ENCODE measurements at regions not wholly inside any gene's neighbourhood (a gene's known extent, or its start where the extent isn't known, plus 50 kb on each side); places are given as distances from the start of the nearest gene placed in this dataset.

GRCh38 chr16:55380485-55380884 is 56.5 kb downstream of the IRX6 start:
- ATAC-seq (ENCODE audit: low FRiP score) (no peak), DNase-seq (no peak)
- no peaks in the 10 kb centered on the region for H3K9me3 ChIP-seq (ENCODE audit: control insufficient read depth, low read length)
- H3K27ac ChIP-seq (ENCODE audit: low read depth in 1 of 2, low read length in 2 of 2): no peak overlapping the region
- H3K36me3 ChIP-seq (ENCODE audit: control insufficient read depth in 1 of 2, insufficient read depth in 2 of 2, low read length in 1 of 2): no peaks in the 10 kb centered on the region
- intact Hi-C loops (cut with DNase I): no loop called here
- H3K4me1 ChIP-seq (ENCODE audit: control insufficient read depth in 1 of 2, insufficient read depth in 2 of 2, low read length in 2 of 2): no peaks in the 10 kb centered on the region
- no peak overlapping the region for H3K4me3 ChIP-seq (ENCODE audit: low read length in 2 of 2)
- WGBS, 2 donors: 80 to 90% methylated on average over 7 of the region's 7 CpGs
- no peaks in the 10 kb centered on the region for H3K27me3 ChIP-seq (ENCODE audit: control insufficient read depth in 1 of 2, insufficient read depth in 2 of 2, low read length in 1 of 2)

GRCh38 chr16:55384288-55385247 is 60.6 kb downstream of the IRX6 start:
- Histone ChIP-seq H3K4me1 (ENCODE audit: control insufficient read depth in 1 of 2, insufficient read depth in 2 of 2, low read length in 2 of 2) (no peaks in the 10 kb centered on the region), H3K27me3 (ENCODE audit: control insufficient read depth in 1 of 2, insufficient read depth in 2 of 2, low read length in 1 of 2) (no peaks in the 10 kb centered on the region), H3K9me3 (ENCODE audit: control insufficient read depth, low read length) (no peaks in the 10 kb centered on the region), H3K36me3 (ENCODE audit: control insufficient read depth in 1 of 2, insufficient read depth in 2 of 2, low read length in 1 of 2) (no peaks in the 10 kb centered on the region), H3K27ac (ENCODE audit: low read depth in 1 of 2, low read length in 2 of 2) (no peak overlapping the region), H3K4me3 (ENCODE audit: low read length in 2 of 2) (no peak overlapping the region)
- 79 to 83% methylated on average over 12 of the region's 12 CpGs for WGBS, 2 donors
- DNase-seq (no peak), ATAC-seq (ENCODE audit: low FRiP score) (no peak)
- intact Hi-C loops (cut with DNase I): no loop called here

GRCh38 chr16:55385359-55385758 is 61.4 kb downstream of the IRX6 start:
- no peak overlapping the region for H3K4me3 ChIP-seq (ENCODE audit: low read length in 2 of 2)
- H3K36me3 ChIP-seq (ENCODE audit: control insufficient read depth in 1 of 2, insufficient read depth in 2 of 2, low read length in 1 of 2): no peaks in the 10 kb centered on the region
- H3K27me3 ChIP-seq (ENCODE audit: control insufficient read depth in 1 of 2, insufficient read depth in 2 of 2, low read length in 1 of 2): no peaks in the 10 kb centered on the region
- no peaks in the 10 kb centered on the region for H3K9me3 ChIP-seq (ENCODE audit: control insufficient read depth, low read length)
- no peaks in the 10 kb centered on the region for H3K4me1 ChIP-seq (ENCODE audit: control insufficient read depth in 1 of 2, insufficient read depth in 2 of 2, low read length in 2 of 2)
- whole genome bisulfite sequencing, 2 donors: 80 to 81% methylated on average over 3 of the region's 3 CpGs
- intact Hi-C loops (cut with DNase I): no loop called here
- DNase-seq (no peak), ATAC-seq (ENCODE audit: low FRiP score) (no peak)
- H3K27ac ChIP-seq (ENCODE audit: low read depth in 1 of 2, low read length in 2 of 2): no peak overlapping the region

- DNase-seq: no peak
- Histone ChIP-seq H3K36me3 (ENCODE audit: control insufficient read depth in 1 of 2, insufficient read depth in 2 of 2, low read length in 1 of 2) (no peaks in the 10 kb centered on the region), H3K4me3 (ENCODE audit: low read length in 2 of 2) (no peak overlapping the region), H3K4me1 (ENCODE audit: control insufficient read depth in 1 of 2, insufficient read depth in 2 of 2, low read length in 2 of 2) (no peaks in the 10 kb centered on the region), H3K9me3 (ENCODE audit: control insufficient read depth, low read length) (no peaks in the 10 kb centered on the region), H3K27me3 (ENCODE audit: control insufficient read depth in 1 of 2, insufficient read depth in 2 of 2, low read length in 1 of 2) (no peaks in the 10 kb centered on the region), H3K27ac (ENCODE audit: low read depth in 1 of 2, low read length in 2 of 2) (no peak overlapping the region)
- ATAC-seq (ENCODE audit: low FRiP score): no peak
- intact Hi-C loops (cut with DNase I): no loop called here
- 87 to 90% methylated on average over 5 of the region's 5 CpGs for WGBS, 2 donors
These were observed 62.7 kb downstream of the IRX6 start for GRCh38 chr16:55386534-55387296.

GRCh38 chr16:55388131-55388862 is 64.3 kb downstream of the IRX6 start:
- H3K36me3 ChIP-seq (ENCODE audit: control insufficient read depth in 1 of 2, insufficient read depth in 2 of 2, low read length in 1 of 2): no peaks in the 10 kb centered on the region
- no peak overlapping the region for H3K27ac ChIP-seq (ENCODE audit: low read depth in 1 of 2, low read length in 2 of 2)
- intact Hi-C loops (cut with DNase I): no loop called here
- H3K4me1 ChIP-seq (ENCODE audit: control insufficient read depth in 1 of 2, insufficient read depth in 2 of 2, low read length in 2 of 2): peaks cover 0 to 4% of the 10 kb centered on the region in 2 donors
- WGBS, 2 donors: 75 to 92% methylated on average over 5 of the region's 5 CpGs
- DNase-seq: no peak
- H3K27me3 ChIP-seq (ENCODE audit: control insufficient read depth in 1 of 2, insufficient read depth in 2 of 2, low read length in 1 of 2): no peaks in the 10 kb centered on the region
- no peak for ATAC-seq (ENCODE audit: low FRiP score)
- H3K4me3 ChIP-seq (ENCODE audit: low read length in 2 of 2): no peak overlapping the region
- H3K9me3 ChIP-seq (ENCODE audit: control insufficient read depth, low read length): no peaks in the 10 kb centered on the region

- peaks cover 3 to 4% of the 10 kb centered on the region in 2 donors for H3K4me1 ChIP-seq (ENCODE audit: control insufficient read depth in 1 of 2, insufficient read depth in 2 of 2, low read length in 2 of 2)
- H3K36me3 ChIP-seq (ENCODE audit: control insufficient read depth in 1 of 2, insufficient read depth in 2 of 2, low read length in 1 of 2): no peaks in the 10 kb centered on the region
- WGBS, 2 donors: 57 to 58% methylated on average over 9 of the region's 9 CpGs
- ATAC-seq (ENCODE audit: low FRiP score) (peak; percentile 27), DNase-seq (no peak)
- no peaks in the 10 kb centered on the region for H3K9me3 ChIP-seq (ENCODE audit: control insufficient read depth, low read length)
- H3K4me3 ChIP-seq (ENCODE audit: low read length in 2 of 2): no peak overlapping the region
- H3K27me3 ChIP-seq (ENCODE audit: control insufficient read depth in 1 of 2, insufficient read depth in 2 of 2, low read length in 1 of 2): no peaks in the 10 kb centered on the region
- intact Hi-C loops (cut with DNase I): no loop called here
- no peak overlapping the region for H3K27ac ChIP-seq (ENCODE audit: low read depth in 1 of 2, low read length in 2 of 2)
These were observed 65.5 kb downstream of the IRX6 start for GRCh38 chr16:55389426-55390073.

GRCh38 chr16:55390630-55391237 is 66.7 kb downstream of the IRX6 start:
- Histone ChIP-seq H3K4me3 (ENCODE audit: low read length in 2 of 2) (no peak overlapping the region), H3K36me3 (ENCODE audit: control insufficient read depth in 1 of 2, insufficient read depth in 2 of 2, low read length in 1 of 2) (no peaks in the 10 kb centered on the region), H3K27me3 (ENCODE audit: control insufficient read depth in 1 of 2, insufficient read depth in 2 of 2, low read length in 1 of 2) (no peaks in the 10 kb centered on the region), H3K27ac (ENCODE audit: low read depth in 1 of 2, low read length in 2 of 2) (no peak overlapping the region), H3K9me3 (ENCODE audit: control insufficient read depth, low read length) (no peaks in the 10 kb centered on the region), H3K4me1 (ENCODE audit: control insufficient read depth in 1 of 2, insufficient read depth in 2 of 2, low read length in 2 of 2) (peaks cover 3 to 4% of the 10 kb centered on the region in 2 donors)
- intact Hi-C loops (cut with DNase I): no loop called here
- WGBS, 2 donors: 88 to 93% methylated on average over 8 of the region's 8 CpGs
- no peak for DNase-seq
- ATAC-seq (ENCODE audit: low FRiP score): no peak
